HFFc6 (cell line): ENCODE measurements at regions not wholly inside any gene's neighbourhood (a gene's known extent, or its start where the extent isn't known, plus 50 kb on each side); places are given as distances from the start of the nearest gene placed in this dataset.

Experiments
- DNase-seq: peaks from one replicate; pipeline ENCODE4 v3.0.0-alpha.2; 2018
- H3K27ac Mint-ChIP-seq: 2 replicates; pipeline ENCODE4 v1.8.0; 2020; ENCODE audit warnings: mild to moderate bottlenecking, mixed read lengths
- H3K27me3 Mint-ChIP-seq: 2 replicates; pipeline ENCODE4 v1.8.0; 2021; ENCODE audit warnings: mild to moderate bottlenecking, moderate library complexity, mixed read lengths; ENCODE audit not compliant: insufficient read depth
- H3K36me3 Mint-ChIP-seq: 2 replicates; pipeline ENCODE4 v1.8.0; 2021; ENCODE audit warnings: low read depth, mixed read lengths
- H3K4me1 Mint-ChIP-seq: 2 replicates; pipeline ENCODE4 v1.8.0; 2020; ENCODE audit warnings: low read depth, mixed read lengths
- H3K4me3 Mint-ChIP-seq: 2 replicates; pipeline ENCODE4 v1.8.0; 2020; ENCODE audit warnings: mild to moderate bottlenecking, moderate library complexity, mixed read lengths
- H3K9me3 Mint-ChIP-seq: 2 replicates; pipeline ENCODE4 v1.8.0; 2020; ENCODE audit warnings: mild to moderate bottlenecking, mixed read lengths
- TF ChIP-seq, protein P1 (sequence below): fragments of 200-600 bp; sonication (generic); IDR thresholded peaks from 2 replicates; pipeline ENCODE4 v1.5.0; 2021; ENCODE audit warnings: antibody characterized with exemption, mild to moderate bottlenecking

DNA sequence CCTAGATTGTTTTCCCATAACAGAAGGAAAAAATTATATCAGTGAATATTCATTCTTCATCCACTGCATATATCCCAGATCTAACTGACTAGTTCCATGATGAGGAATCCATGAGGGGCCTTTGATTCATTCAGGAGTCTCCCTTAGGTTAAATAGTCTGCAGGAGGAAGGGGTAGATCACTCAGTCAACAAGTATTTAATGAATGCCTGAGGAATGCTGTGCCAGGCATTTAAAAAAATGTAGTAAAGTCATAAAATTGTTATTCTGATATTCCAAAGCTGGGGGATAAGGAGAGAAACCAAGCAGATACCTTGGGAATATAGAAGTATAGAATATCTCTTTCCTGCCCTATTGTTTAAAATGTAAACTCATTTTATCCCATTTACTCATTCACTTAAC, 216.2 kb upstream of the CAND1 start:
- H3K27ac Mint-ChIP-seq, result no peak overlapping the region
- TF ChIP-seq, protein P1, sequence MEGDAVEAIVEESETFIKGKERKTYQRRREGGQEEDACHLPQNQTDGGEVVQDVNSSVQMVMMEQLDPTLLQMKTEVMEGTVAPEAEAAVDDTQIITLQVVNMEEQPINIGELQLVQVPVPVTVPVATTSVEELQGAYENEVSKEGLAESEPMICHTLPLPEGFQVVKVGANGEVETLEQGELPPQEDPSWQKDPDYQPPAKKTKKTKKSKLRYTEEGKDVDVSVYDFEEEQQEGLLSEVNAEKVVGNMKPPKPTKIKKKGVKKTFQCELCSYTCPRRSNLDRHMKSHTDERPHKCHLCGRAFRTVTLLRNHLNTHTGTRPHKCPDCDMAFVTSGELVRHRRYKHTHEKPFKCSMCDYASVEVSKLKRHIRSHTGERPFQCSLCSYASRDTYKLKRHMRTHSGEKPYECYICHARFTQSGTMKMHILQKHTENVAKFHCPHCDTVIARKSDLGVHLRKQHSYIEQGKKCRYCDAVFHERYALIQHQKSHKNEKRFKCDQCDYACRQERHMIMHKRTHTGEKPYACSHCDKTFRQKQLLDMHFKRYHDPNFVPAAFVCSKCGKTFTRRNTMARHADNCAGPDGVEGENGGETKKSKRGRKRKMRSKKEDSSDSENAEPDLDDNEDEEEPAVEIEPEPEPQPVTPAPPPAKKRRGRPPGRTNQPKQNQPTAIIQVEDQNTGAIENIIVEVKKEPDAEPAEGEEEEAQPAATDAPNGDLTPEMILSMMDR, result no peak

DNA sequence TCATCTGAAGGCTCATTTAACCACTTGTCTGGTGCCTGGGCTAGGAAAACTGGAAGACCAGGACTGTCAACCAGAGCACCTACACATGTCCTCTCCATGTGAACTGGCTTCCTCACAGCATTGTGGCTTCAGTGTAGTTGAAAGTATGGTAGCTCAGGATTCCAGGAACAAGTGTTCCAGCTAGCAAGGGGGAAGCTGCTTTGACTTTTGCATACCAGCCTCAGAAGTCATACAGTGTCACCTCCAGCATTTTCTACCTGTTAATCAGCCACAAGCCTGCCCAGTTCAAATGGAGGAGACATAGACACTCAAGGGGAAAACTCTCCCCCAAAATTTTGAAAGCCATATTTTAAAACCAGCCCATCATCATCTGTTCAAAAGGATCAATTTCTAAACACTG, 212.8 kb upstream of the CAND1 start:
- Mint-ChIP-seq H3K27ac (no peak overlapping the region), H3K4me1 (peaks cover 7% of the 10 kb centered on the region; the same call in 1 of the 2 replicates), H3K36me3 (no peaks in the 10 kb centered on the region), H3K27me3 (no peaks in the 10 kb centered on the region; the same call in 1 of the 2 replicates), H3K9me3 (no peaks in the 10 kb centered on the region), H3K4me3 (no peak overlapping the region)
- TF ChIP-seq, protein P1, result no peak
- no peak for DNase-seq

More for the DNA sequence above, 216.2 kb upstream of the CAND1 start:
- no peak for DNase-seq
- Mint-ChIP-seq H3K9me3 (no peaks in the 10 kb centered on the region), H3K36me3 (no peaks in the 10 kb centered on the region), H3K4me1 (peaks cover 7% of the 10 kb centered on the region; the same call in 1 of the 2 replicates), H3K27me3 (peaks cover 1% of the 10 kb centered on the region; the same call in 1 of the 2 replicates), H3K4me3 (no peak overlapping the region)

DNA sequence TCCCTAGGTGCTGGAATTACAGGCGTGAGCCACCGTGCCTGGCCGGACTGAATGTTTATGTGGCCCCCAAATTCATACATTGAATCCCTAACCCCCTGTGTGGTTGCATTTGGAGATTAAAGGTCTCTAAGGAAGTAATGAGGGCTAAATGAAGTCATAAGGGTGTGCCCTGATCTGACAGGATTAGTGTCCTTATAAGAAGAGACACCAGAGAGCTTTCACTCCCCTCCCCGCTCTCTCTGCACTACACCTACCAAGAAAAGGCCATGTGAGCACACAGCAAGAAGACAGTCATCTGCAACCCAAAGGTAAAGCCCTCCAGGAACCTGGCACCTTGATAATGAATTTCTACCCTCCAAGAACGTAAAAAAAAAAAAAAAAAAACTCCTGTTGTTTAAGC, 212.1 kb upstream of the CAND1 start:
- Mint-ChIP-seq H3K9me3 (no peaks in the 10 kb centered on the region), H3K27ac (no peak overlapping the region), H3K4me3 (no peak overlapping the region), H3K4me1 (peaks cover 7% of the 10 kb centered on the region; the same call in 1 of the 2 replicates), H3K36me3 (no peaks in the 10 kb centered on the region), H3K27me3 (no peaks in the 10 kb centered on the region; the same call in 1 of the 2 replicates)
- DNase-seq, result no peak
- TF ChIP-seq, protein P1, result no peak

DNA sequence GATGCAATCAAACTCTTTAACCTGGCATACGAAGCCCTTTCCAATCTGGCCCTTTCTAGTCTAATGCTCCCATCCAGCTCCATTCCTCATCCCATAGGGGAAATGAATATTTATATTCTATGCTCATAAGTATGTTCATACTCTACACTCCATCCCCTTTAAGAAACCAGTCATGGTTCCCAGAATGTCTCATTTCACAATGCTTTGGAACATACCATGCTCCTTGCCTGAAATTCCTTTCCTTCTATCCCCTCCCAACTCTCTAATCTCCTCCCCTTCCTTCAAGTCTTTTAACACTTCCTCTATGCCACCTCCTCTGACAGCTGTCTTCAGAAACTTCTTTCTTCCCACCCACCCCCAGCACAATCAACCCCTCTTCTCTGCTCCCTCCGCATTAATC, 207.0 kb upstream of the CAND1 start:
- Mint-ChIP-seq H3K4me3 (no peak overlapping the region), H3K27me3 (no peaks in the 10 kb centered on the region; the same call in 1 of the 2 replicates), H3K27ac (no peak overlapping the region), H3K36me3 (no peaks in the 10 kb centered on the region), H3K9me3 (no peaks in the 10 kb centered on the region), H3K4me1 (no peaks in the 10 kb centered on the region)
- TF ChIP-seq, protein P1, result no peak
- no peak for DNase-seq

DNA sequence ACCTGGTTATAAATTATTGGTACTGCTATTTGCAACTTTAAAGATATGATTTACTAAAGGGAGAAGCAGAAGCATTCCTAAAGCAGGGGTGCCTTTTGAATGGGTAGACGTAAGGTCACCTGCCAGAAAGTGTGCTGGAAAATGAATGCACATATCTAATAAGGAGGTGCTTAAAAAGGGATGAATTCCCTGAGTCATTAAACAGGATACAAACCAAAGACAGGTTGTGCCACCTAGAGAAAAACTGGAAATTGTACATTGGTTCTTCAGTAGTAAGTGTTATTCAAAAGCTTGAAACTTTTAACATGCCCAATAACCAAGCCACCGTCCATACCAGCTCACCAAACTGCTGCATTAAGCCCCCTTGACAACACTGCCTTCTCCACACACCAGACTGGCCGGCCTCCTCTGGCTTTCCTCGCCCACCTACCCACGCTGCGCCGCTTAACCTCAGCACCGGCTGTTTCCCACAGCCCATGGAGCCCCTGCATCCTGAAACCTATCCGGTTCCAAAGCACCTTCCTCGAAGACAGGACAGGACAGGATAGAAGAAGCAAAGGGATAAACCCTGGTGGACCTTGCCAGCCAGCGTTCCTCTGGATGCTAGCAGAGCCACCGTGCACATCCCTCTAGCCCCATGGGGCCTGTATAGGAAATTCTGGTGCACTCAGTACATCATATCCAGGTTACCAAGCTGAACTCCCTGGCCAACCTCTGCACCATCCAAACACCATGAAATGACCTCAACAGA, 201.5 kb upstream of the CAND1 start:
- H3K4me3 Mint-ChIP-seq, result peak overlapping the region; percentile 61; the same call in 1 of the 2 replicates
- no peaks in the 10 kb centered on the region for H3K36me3 Mint-ChIP-seq
- peaks cover 19% of the 10 kb centered on the region for H3K27me3 Mint-ChIP-seq
- no peaks in the 10 kb centered on the region for H3K9me3 Mint-ChIP-seq
- peaks cover 17% of the 10 kb centered on the region for H3K4me1 Mint-ChIP-seq
- no peak overlapping the region for H3K27ac Mint-ChIP-seq
- TF ChIP-seq, protein P1, result no peak
- no peak for DNase-seq
